Stimulated activated CD4-positive, alpha-beta T cell treated with anti-CD3 and anti-CD28 coated beads, Interleukin-2, amount 100 ng/mL, for 48 hours (primary cell): ENCODE measurements at regions not wholly inside any gene's neighbourhood (a gene's known extent, or its start where the extent isn't known, plus 50 kb on each side); places are given as distances from the start of the nearest gene placed in this dataset.

Experiments used
- DNase-seq, 2 donors: peaks; one replicate each; pipeline ENCODE4 v3.0.0-alpha.2; 2020

- no peak for DNase-seq
Observed at GRCh38 chr13:34772206-34772605, 169.9 kb upstream of the NBEA start.

DNA sequence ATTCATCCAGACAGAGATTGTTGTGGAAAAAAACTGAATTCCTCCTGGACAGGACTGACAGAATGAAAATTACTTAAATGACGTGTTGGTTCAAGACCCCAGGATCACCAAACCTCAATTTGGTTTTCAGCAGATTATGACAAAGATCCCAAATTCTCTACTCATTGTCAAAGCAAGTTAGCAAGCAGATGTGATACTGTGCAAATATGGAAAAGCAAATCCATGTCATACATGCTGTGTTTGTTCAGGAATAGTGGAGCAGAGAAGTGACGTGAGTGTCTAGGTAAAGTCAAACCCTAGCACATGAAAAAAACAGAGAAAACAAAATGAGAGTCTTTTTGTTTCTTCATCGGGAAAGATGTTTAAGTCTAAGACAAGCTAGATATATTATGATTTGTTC, 169.2 kb upstream of the NBEA start:
- DNase-seq: no peak

DNA sequence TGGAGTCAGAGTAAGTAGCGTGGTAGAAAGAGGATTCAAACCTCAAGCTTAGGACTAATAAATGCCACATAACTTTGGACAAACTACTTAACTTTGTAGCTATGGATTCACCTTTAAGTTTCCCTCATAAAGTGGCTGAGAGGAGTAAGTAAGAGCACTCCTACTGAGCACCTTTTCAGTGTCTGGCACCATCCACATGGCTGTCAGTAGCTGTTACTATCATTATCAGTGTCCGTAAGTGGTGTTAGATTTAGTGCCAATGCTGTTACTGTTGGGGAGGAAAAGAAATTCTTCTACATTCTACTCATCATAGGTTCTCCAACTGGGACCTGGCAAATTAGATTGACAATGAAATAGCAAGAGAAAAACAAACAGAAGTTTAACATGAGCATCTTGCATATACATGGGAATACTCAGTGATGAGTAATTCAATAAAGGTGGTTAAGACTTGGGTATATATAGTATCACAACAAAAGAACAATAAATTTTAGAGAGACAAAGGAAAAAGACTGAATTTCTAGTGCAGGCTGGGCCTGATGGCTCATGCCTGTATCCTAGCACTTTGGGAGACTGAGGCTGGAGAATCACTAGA, 165.6 kb upstream of the NBEA start:
- no peak for DNase-seq

DNA sequence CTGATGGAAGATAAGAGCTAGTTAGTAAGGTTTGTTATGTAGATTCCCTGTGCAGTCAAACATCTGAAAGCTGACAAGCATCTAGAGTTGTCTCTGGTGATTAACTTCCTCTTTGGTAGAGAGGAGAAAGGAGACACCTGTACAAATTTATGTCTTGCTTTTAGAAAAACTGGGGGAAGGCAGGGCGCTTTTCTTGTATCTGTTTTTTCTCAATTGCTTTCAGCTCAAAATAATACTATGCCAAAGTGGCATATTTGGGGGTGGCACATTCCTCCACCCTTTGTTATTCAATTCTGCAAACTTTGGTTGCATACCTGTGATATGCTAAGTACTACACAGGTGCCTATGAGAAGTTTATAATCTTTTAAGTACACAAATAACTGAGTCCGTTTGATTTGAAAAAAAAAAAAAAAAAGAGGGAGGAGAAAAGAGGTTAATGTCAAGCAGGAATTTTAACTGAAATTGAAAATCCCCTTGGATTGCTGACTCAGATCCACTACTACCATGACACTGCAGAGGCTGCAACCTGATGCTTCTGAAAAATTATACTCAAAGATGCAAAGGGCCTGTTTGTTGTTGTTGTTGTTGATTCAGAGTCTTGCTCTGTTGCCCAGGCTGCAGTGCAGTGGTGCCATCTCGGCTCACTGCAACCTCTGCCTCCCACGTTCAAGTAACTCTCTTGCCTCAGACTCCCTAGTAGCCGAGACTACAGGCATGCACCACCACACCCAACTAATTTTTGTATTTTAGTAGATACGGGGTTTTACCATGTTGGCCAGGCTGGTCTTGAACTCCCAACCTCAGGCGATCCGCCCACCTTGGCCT, 164.8 kb upstream of the NBEA start:
- no peak for DNase-seq

- no peak for DNase-seq
Observed at GRCh38 chr13:34777914-34778303, 164.2 kb upstream of the NBEA start.

GRCh38 chr13:34779171-34779570, 162.9 kb upstream of the NBEA start:
- DNase-seq: no peak

- no peak for DNase-seq
Observed at GRCh38 chr13:34793301-34793700, 148.8 kb upstream of the NBEA start.

GRCh38 chr13:34803756-34804155, 138.3 kb upstream of the NBEA start:
- no peak for DNase-seq

- no peak for DNase-seq
Observed at GRCh38 chr13:34805347-34805746, 136.7 kb upstream of the NBEA start.

DNA sequence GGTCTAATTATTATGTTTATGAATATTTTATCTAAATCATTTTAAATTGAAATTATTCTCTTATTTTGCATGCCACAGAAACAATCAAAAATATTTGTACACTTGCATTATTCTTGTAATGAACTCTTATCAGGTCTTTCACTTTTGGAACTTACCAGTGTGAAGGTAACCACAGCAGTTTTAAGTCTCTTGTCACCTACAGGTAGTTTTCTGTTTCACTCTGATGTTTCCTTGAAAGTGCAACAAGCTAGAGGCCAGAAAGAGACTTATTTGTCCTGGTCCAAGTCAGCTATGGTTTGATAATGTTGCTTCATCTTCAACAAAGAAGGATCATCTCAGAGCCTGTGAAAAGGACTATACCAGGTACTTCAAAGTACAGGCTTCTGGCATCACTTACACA, 133.4 kb upstream of the NBEA start:
- no peak for DNase-seq

- no peak for DNase-seq
Observed at GRCh38 chr13:34810996-34811395, 131.1 kb upstream of the NBEA start.

DNA sequence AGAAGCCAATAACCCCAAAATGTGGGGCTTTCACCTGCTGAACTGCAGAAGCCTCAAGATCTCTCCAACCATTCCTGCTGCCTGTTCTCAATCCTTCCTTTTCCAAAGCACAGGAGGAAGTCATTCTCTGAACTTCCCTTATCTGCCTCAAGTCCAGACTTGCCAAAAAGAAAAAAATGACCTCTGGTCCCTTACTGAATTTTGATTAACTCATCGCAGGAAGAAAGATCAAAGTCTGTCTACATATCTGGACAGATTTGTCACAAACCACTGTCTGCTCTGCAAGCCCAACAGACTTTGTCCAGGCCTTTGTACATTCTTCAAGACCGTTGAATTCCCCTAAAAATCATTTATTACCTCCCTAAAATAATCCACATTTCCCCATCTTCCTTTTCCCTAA, 126.5 kb upstream of the NBEA start:
- no peak for DNase-seq

GRCh38 chr13:34816245-34816884, 125.7 kb upstream of the NBEA start:
- DNase-seq: no peak

- DNase-seq: no peak
Observed at GRCh38 chr13:34816908-34817665, 125.0 kb upstream of the NBEA start.

DNA sequence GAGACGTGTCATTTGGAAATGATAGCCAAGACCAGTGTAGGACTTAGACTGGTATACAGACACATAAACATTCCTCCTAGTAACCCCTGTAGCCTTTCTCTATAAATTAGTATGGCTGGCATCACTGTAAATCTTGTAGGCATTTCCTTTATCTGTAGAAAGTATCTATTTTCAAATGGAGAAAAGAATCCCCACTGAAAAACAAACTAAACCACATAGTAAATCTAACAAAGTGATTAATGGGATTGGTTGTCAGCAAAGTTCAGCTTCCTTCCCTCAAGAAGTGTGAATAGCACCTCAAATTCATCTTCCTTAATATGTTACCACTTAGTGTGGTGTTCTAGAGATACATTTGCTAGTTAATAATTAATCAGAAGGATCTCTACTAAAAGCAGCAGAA, 119.4 kb upstream of the NBEA start:
- no peak for DNase-seq

GRCh38 chr13:34826432-34826831, 115.6 kb upstream of the NBEA start:
- no peak for DNase-seq

DNA sequence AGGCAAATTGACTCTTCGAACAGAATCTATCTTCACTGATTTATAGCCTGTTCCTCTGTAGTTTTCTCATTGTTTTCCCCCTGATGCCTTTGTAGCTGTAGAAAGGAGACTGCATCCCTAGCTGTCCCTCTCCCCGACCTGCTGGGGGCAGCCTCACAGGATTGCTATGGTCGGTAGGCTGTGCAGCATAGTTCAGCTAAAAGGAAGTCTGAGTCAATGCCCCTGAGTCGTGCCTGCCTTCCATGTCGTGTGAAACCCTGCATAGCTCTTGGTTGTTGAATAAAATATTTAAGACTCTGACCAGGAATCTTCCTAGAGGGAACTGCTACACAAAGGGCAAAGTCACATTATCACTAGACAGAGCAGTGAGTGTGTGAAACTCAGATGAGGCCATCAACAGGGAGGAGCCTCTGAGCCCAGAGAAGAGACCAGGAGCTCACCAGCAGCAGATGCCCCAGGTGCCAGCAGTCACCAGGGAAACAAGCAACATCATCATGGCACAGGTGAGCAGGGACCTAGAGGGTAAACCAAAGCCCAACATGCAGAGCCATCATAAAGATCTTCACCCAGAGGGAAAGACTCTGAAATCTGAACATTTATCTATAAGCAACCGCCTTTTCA, 108.4 kb upstream of the NBEA start:
- DNase-seq: no peak

DNA sequence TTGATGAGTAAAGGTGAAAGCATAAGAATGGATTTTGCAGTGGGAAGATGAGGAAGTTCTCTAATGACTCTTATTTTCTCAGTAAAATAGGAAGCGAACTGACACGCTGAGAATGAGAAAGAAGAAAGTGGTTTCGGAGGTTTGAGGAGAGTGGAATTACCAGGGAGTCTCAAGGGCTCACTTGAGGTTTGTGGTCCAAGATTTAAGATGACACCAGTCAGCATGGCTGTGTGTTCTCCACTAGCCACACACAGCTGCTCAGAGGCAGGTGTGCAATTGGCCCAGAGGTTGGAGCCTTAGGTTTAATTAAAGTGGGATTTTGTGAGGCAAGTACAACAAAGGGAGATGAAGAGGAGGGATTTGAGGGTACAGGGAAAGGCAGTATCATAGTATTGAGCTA, 99.6 kb upstream of the NBEA start:
- no peak for DNase-seq

DNA sequence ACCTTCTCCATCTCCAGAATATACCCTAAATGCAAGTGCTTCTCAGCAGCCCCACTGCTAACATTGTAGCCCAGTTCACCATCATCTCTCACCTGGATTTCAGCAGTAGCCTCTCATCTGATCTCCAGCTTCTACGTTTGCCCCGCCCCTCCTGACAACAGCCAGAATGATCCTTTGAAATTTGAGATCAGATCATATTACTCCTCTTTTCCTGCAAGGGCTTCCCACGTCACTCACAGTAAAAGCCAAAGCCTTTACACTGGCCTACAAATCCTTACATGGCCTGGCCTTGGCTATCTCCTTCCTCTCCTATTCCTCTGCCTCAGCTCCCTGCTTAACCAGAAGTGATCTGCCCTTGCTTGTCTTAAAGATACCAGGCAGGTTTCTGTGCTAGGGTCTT, 94.3 kb upstream of the NBEA start:
- DNase-seq: no peak

GRCh38 chr13:34849406-34849805, 92.7 kb upstream of the NBEA start:
- DNase-seq: no peak

DNA sequence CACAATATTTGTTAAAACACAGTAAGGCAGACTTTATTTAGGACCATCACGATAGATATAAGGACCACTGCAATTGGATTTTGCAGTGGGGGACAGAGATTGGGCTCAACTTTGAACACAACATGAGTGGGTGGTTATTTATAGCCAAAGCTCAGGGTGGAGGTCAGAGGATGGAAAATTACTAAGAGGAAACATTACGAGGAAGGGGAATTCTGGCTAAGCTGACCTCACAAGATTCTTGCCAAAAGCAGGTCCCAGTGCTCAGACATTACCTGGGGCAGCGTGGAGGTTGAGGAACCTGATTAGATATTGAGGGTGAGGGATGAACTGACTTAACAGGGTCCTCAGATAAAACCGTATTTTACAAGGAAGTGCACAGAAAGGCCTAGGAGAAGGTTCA, 88.9 kb upstream of the NBEA start:
- DNase-seq: no peak

DNA sequence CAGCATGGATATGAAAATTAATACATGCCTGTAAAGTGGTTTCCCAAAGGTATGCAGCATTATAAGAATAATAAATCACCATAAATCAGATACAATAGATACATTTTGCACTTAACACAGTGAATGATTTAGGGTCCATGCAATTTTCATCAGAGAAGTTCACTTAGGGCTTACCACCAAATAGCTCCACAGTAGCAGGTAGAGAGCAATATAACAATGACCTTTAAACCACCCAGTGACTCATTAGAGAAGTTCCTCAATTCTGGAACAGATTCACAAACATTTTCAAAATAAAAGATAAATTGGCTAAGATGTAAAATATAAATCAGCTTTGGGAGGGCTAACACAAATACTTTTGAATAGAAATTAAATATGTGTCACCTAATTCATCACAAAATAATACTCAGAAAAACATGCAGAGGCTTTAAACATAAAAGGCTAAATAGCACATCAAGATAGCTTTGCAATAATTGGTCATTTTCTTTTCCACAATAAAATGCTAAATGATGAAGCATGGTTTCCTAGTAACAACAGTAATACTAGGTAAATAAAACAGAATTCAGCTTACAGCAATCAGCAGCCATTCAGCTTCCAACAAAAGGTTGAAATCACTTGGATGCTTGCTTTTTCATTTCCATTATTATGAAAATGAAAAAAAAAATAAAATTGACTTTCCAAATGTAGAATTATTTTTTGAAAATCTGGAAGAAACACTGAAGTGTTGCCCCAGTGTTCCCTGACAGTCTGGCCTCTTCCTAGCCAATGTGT, 84.3 kb upstream of the NBEA start:
- no peak for DNase-seq
